AG10803 (cell line): ENCODE measurements at regions not wholly inside any gene's neighbourhood (a gene's known extent, or its start where the extent isn't known, plus 50 kb on each side); places are given as distances from the start of the nearest gene placed in this dataset.

ENCODE experiments used
- DNase-seq: peaks from one replicate; pipeline ENCODE4 v3.0.0; 2010; ENCODE audit warnings: low read depth
- H3K4me3 ChIP-seq: 2 replicates; pipeline ENCODE4 v1.5.1; 2011; ENCODE audit warnings: mild to moderate bottlenecking, low read length, control low read depth
- CTCF ChIP-seq: conservative IDR thresholded peaks from 2 replicates; pipeline ENCODE4 v1.5.1; 2011; ENCODE audit warnings: mild to moderate bottlenecking, low read length, control low read depth, inconsistent platforms

GRCh38 chr20:56173438-56173837 lies 75.1 kb upstream of the MC3R start:
- DNase-seq, result no peak
- H3K4me3 ChIP-seq, result no peak overlapping the region
- no peak for TF ChIP-seq CTCF

- DNase-seq, result no peak
- no peak overlapping the region for H3K4me3 ChIP-seq
- TF ChIP-seq CTCF, result no peak
Measured at GRCh38 chr20:56174416-56174815, 74.1 kb upstream of the MC3R start.

GRCh38 chr20:56175884-56176283 lies 72.6 kb upstream of the MC3R start:
- DNase-seq, result no peak
- H3K4me3 ChIP-seq, result no peak overlapping the region
- TF ChIP-seq CTCF, result no peak

GRCh38 chr20:56178219-56178618 lies 70.3 kb upstream of the MC3R start:
- DNase-seq, result no peak
- no peak for TF ChIP-seq CTCF
- H3K4me3 ChIP-seq, result no peak overlapping the region

GRCh38 chr20:56179051-56179450 lies 69.5 kb upstream of the MC3R start:
- no peak for TF ChIP-seq CTCF
- no peak overlapping the region for H3K4me3 ChIP-seq
- DNase-seq, result no peak

GRCh38 chr20:56181583-56181982 lies 66.9 kb upstream of the MC3R start:
- no peak overlapping the region for H3K4me3 ChIP-seq
- no peak for TF ChIP-seq CTCF
- DNase-seq, result no peak

GRCh38 chr20:56187534-56188165 lies 60.9 kb upstream of the MC3R start:
- peak; percentile 0 for DNase-seq
- TF ChIP-seq CTCF, result peak; percentile 20
- H3K4me3 ChIP-seq, result no peak overlapping the region
